A549 (cell line): ENCODE measurements at regions not wholly inside any gene's neighbourhood (a gene's known extent, or its start where the extent isn't known, plus 50 kb on each side); places are given as distances from the start of the nearest gene placed in this dataset.

Experiments
- ATAC-seq, 2 experiments: fragments of 200-7000 bp in 1 of 2; fragments of >200 bp in 1 of 2; cut with Nextera tagmentation in 1 of 2; cut with Tn5 transposase in 1 of 2; 3 replicates each; pipeline versions ENCODE4 v1.8.0 to v1.9.1; 2018 to 2020; ENCODE audit warnings: mild to moderate bottlenecking in 1 of 2, moderate library complexity in 1 of 2
- CTCF ChIA-PET: fragments of 300-600 bp; sonication (Branson Sonifier 250); formaldehyde crosslinking; extraction: SDS; loops from one replicate; lab custom pipeline; 2021; ENCODE audit warnings: antibody characterized with exemption, inconsistent platforms; lab: Yijun Ruan, JAX
- POLR2A ChIA-PET: fragments of 350-600 bp; formaldehyde crosslinking; extraction: SDS; loops from one replicate; lab custom pipeline; 2021; ENCODE audit warnings: antibody characterized with exemption, inconsistent platforms; lab: Yijun Ruan, JAX
- DNase-seq, 2 experiments: peaks; one replicate each; pipeline versions ENCODE4 v3.0.0 to v3.0.0-alpha.2; 2011 to 2016; ENCODE audit warnings: low read depth in 1 of 2, low spot score in 1 of 2
- FAIRE-seq: peaks from 2 replicates; lab custom pipeline; 2011; peaks lifted over from hg19 to GRCh38; lab: Jason Lieb, UNC
- H3K27ac ChIP-seq, 2 experiments: fragments of >200 bp; sonication (Bioruptor Twin); formaldehyde crosslinking; 3 replicates each; pipeline ENCODE4 v1.5.1; 2016 to 2017
- H3K4me1 ChIP-seq: fragments of >200 bp; sonication (Bioruptor Twin); formaldehyde crosslinking; 3 replicates; pipeline ENCODE4 v1.6.1; 2016
- H3K4me2 ChIP-seq: fragments of >200 bp; sonication (Bioruptor Twin); formaldehyde crosslinking; 3 replicates; pipeline ENCODE4 v1.6.1; 2016
- H3K4me3 ChIP-seq: fragments of >200 bp; sonication (Bioruptor Twin); formaldehyde crosslinking; 3 replicates; pipeline ENCODE4 v1.5.1; 2016
- H3K9me3 ChIP-seq: fragments of >200 bp; sonication (Bioruptor Twin); formaldehyde crosslinking; 3 replicates; pipeline ENCODE4 v1.6.1; 2016
- ATOH8 ChIP-seq: fragments of 250-450 bp; sonication (Bioruptor Pico); IDR thresholded peaks from 2 replicates; pipeline ENCODE4 v1.5.0; 2020; ENCODE audit warnings: low read depth, mild to moderate bottlenecking, moderate library complexity
- BCL3 ChIP-seq: fragments of >200 bp; sonication (Bioruptor Twin); formaldehyde crosslinking; IDR thresholded peaks from 3 replicates; pipeline ENCODE4 v1.6.1; 2016
- CTCF ChIP-seq: fragments of >200 bp; sonication (Bioruptor Twin); formaldehyde crosslinking; IDR thresholded peaks from 3 replicates; pipeline ENCODE4 v1.5.1; 2016
- EHF ChIP-seq: fragments of 250-450 bp; sonication (Bioruptor Pico); IDR thresholded peaks from 2 replicates; pipeline ENCODE4 v1.5.0; 2020; ENCODE audit warnings: mild to moderate bottlenecking
- FOSB ChIP-seq: fragments of 250-450 bp; sonication (Bioruptor Pico); IDR thresholded peaks from 2 replicates; pipeline ENCODE4 v1.5.0; 2020; ENCODE audit warnings: mild to moderate bottlenecking, moderate library complexity
- HDAC2 ChIP-seq: fragments of 200-600 bp; sonication (generic); IDR thresholded peaks from 2 replicates; pipeline ENCODE4 v1.6.1; 2016
- HOXA7 ChIP-seq: fragments of 250-450 bp; sonication (Bioruptor Pico); IDR thresholded peaks from 2 replicates; pipeline ENCODE4 v1.5.0; 2020; ENCODE audit warnings: mild to moderate bottlenecking, moderate library complexity
- KDM1A ChIP-seq: fragments of 200-600 bp; sonication (generic); IDR thresholded peaks from 2 replicates; pipeline ENCODE4 v1.6.1; 2016; ENCODE audit warnings: low read depth, mild to moderate bottlenecking
- KDM5A ChIP-seq: fragments of 200-600 bp; sonication (generic); IDR thresholded peaks from 2 replicates; pipeline ENCODE4 v1.6.1; 2016; ENCODE audit warnings: antibody characterized with exemption, mild to moderate bottlenecking
- NFE2L2 ChIP-seq: fragments of 150-350 bp; conservative IDR thresholded peaks from 2 replicates; pipeline ENCODE4 v1.6.1; 2014; ENCODE audit warnings: low read length
- NPAS2 ChIP-seq: fragments of 250-450 bp; sonication (Bioruptor Pico); IDR thresholded peaks from 2 replicates; pipeline ENCODE4 v1.8.0; 2022; ENCODE audit warnings: mild to moderate bottlenecking, moderate library complexity, borderline replicate concordance
- PHF8 ChIP-seq: fragments of 200-600 bp; sonication (generic); IDR thresholded peaks from 2 replicates; pipeline ENCODE4 v1.6.1; 2016; ENCODE audit warnings: low read depth, mild to moderate bottlenecking, antibody characterized with exemption, moderate library complexity, borderline replicate concordance
- POLR2A ChIP-seq: IDR thresholded peaks from 2 replicates; pipeline ENCODE4 v1.6.1; 2012; ENCODE audit warnings: mild to moderate bottlenecking, low read length
- RARB ChIP-seq: fragments of 250-450 bp; sonication (Bioruptor Pico); IDR thresholded peaks from 2 replicates; pipeline ENCODE4 v1.8.0; 2021; ENCODE audit warnings: mild to moderate bottlenecking, moderate library complexity
- SREBF2 ChIP-seq: fragments of 450-650 bp; IDR thresholded peaks from 2 replicates; pipeline ENCODE4 v1.6.1; 2014; ENCODE audit warnings: mild to moderate bottlenecking, moderate library complexity
- TP53 ChIP-seq: fragments of 250-450 bp; sonication (Bioruptor Pico); IDR thresholded peaks from 2 replicates; pipeline ENCODE4 v1.5.0; 2021; ENCODE audit warnings: mild to moderate bottlenecking, moderate library complexity
- ZFP36 ChIP-seq: fragments of 450-650 bp; IDR thresholded peaks from 2 replicates; pipeline ENCODE4 v1.6.1; 2014; ENCODE audit warnings: borderline replicate concordance; ENCODE audit not compliant: partially characterized antibody
- ZNF302 ChIP-seq: fragments of 250-450 bp; sonication (Bioruptor Pico); IDR thresholded peaks from 2 replicates; pipeline ENCODE4 v1.9.0; 2021; ENCODE audit warnings: inconsistent platforms, mild to moderate bottlenecking, moderate library complexity
- ZSCAN20 ChIP-seq: fragments of 250-450 bp; sonication (Bioruptor Pico); IDR thresholded peaks from 2 replicates; pipeline ENCODE4 v1.8.0; 2022; ENCODE audit warnings: mild to moderate bottlenecking, moderate library complexity
- WGBS: methylation state at CpG from one replicate; pipeline ENCODE4 v1.1.6; 2017; ENCODE audit errors: missing lambda C conversion rate; 5-methylcytosine and 5-hydroxymethylcytosine counted together
- TF ChIP-seq, protein P1 (sequence below): IDR thresholded peaks from 2 replicates; pipeline ENCODE4 v1.6.1; 2012
- TF ChIP-seq, protein P2 (sequence below): fragments of 250-450 bp; sonication (Bioruptor Pico); IDR thresholded peaks from 2 replicates; pipeline ENCODE4 v1.5.0; 2021; ENCODE audit warnings: mild to moderate bottlenecking, moderate library complexity, borderline replicate concordance

DNA sequence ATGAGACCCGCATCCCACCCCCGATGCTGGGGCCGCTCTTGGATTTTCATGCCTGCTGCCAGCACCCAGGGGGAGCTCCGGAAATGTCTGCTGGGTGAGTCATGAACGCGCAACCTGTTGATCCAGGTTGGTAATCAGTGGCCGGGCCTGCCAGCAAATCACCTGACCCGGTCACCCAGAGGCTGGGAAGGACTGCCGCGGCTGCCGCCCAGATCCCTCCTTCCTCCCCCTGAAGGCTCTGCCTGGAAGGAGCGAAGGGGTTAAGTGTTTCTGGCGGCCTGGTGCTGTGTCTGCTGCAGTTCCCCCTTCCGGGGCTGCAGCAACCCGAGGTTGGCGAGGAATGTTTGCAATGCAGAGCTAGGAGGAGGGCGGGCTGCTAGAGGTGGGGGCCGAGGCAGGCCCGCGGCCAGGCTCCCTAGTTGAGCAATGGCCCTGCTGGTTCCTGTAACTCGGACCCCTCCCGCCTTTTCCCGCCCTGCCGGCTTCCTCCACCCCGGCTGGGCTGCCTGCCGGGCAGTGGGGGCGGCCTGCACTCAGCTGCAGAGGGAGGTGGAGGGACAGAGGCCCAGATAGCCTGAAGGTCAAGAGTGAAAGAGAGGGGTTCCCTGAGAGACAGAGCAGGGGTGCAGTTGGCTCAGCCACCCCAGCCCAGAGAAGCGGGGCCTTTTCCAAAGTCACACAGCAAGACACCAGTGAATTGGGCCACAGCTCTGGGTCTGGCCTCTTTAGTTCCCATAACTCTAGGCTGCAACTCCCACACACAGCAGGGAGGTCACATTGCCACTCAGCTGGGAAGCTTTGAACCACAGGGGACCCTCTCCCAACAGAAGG, 156.3 kb upstream of the IER5L start (continued):
- TF ChIP-seq FOSB (no peak), NFE2L2 (no peak)
- TF ChIP-seq, all 56 proteins: peak for 24

DNA sequence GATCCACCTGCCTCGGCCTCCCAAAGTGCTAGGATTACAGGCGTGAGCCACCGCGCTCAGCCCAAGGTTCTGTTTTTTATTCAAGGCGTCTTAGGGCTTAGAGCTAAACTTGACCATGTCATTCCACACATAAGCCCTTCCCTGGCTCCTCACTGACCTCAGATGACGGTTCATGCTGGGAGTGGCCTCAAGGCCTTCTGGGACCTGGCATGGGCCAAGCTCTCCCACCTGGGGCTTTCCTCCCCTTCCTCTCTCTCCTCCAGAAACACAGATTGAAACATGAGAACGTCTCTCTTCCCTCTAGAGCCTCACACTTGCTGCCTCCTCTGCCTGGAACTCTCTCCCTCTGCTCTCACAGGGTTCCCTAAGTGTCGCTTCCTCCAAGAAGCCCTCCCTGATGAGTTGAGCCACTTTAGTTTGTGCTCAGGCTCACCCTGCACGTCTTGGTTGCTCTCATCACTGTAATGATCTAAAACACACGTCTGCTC, 155.6 kb upstream of the IER5L start:
- no peak overlapping the region for H3K4me3 ChIP-seq

GRCh38 chr9:129332581-129332980, 154.5 kb upstream of the IER5L start:
- ChIA-PET CTCF (interaction anchor here (0.9 to 3.4 kb wide), 8 partner anchors 9 to 278 kb away, joined by 3 to 14 read pairs (median 4); no protein-coding TSS in a partner anchor), POLR2A (interaction anchor here (1.0 to 4.6 kb wide), 3 partner anchors 157 to 192 kb away, joined by 3 to 93 read pairs (median 3); partner anchors contain the start of gene IER5L)
- H3K4me1 ChIP-seq: peaks cover 60% of the 10 kb centered on the region
- ATAC-seq (no peak), FAIRE-seq (no peak), DNase-seq (no peak)
- H3K27ac ChIP-seq: peak overlapping the region; percentile 99 to 100
- WGBS: 90% methylated on average over 4 of the region's 4 CpGs
- no peak for TF ChIP-seq TP53 (CRISPR knock-in tag)
- no peak for TF ChIP-seq CTCF
- no peak for TF ChIP-seq NPAS2 (CRISPR knock-in tag)
- TF ChIP-seq, protein P1, sequence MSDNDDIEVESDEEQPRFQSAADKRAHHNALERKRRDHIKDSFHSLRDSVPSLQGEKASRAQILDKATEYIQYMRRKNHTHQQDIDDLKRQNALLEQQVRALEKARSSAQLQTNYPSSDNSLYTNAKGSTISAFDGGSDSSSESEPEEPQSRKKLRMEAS: no peak
- no peak for TF ChIP-seq ATOH8 (CRISPR knock-in tag)
- TF ChIP-seq SREBF2: no peak
- H3K4me2 ChIP-seq: no peak overlapping the region; the same call in 2 of the 3 replicates
- H3K4me3 ChIP-seq: no peak overlapping the region
- H3K9me3 ChIP-seq: peaks cover 16% of the 10 kb centered on the region

More for the DNA sequence above, 155.6 kb upstream of the IER5L start:
- 40% methylated on average over 10 of the region's 10 CpGs for WGBS
- ChIA-PET POLR2A (interaction anchor here (1.0 to 4.6 kb wide), 13 partner anchors 9 to 237 kb away, joined by 3 to 93 read pairs (median 8); partner anchors contain the start of gene IER5L), CTCF (interaction anchor here (0.6 to 3.4 kb wide), 14 partner anchors 10 to 301 kb away, joined by 3 to 14 read pairs (median 4); partner anchors contain the start of gene IER5L)
- DNase-seq (peak; percentile 72 to 94), ATAC-seq (peak; percentile 64 to 68), FAIRE-seq (peak; percentile 13)
- TF ChIP-seq BCL3 (no peak), KDM1A (peak; percentile 66; the same call in 1 of the 2 replicates), ZSCAN20 (peak; percentile 27; the same call in 1 of the 2 replicates), ZFP36 (peak; percentile 100), EHF (CRISPR knock-in tag) (0 out of 2 replicates have a peak, but pooled peaks have one; percentile 41), HDAC2 (no peak), RARB (CRISPR knock-in tag) (peak; percentile 26; the same call in 1 of the 2 replicates), ZNF302 (CRISPR knock-in tag) (no peak), PHF8 (no peak), POLR2A (peak; percentile 4; the same call in 1 of the 2 replicates), KDM5A (no peak), HOXA7 (CRISPR knock-in tag) (0 out of 2 replicates have a peak, but pooled peaks have one; percentile 44)
- TF ChIP-seq, protein P2, sequence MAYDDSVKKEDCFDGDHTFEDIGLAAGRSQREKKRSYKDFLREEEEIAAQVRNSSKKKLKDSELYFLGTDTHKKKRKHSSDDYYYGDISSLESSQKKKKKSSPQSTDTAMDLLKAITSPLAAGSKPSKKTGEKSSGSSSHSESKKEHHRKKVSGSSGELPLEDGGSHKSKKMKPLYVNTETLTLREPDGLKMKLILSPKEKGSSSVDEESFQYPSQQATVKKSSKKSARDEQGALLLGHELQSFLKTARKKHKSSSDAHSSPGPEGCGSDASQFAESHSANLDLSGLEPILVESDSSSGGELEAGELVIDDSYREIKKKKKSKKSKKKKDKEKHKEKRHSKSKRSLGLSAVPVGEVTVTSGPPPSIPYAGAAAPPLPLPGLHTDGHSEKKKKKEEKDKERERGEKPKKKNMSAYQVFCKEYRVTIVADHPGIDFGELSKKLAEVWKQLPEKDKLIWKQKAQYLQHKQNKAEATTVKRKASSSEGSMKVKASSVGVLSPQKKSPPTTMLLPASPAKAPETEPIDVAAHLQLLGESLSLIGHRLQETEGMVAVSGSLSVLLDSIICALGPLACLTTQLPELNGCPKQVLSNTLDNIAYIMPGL: no peak
- Histone ChIP-seq H3K9me3 (peaks cover 16% of the 10 kb centered on the region), H3K4me1 (peaks cover 56% of the 10 kb centered on the region), H3K27ac (peak overlapping the region; percentile 99 to 100), H3K4me2 (peak overlapping the region; percentile 77)
